Frontal cortex (tissue), 3 donors: ENCODE measurements at regions not wholly inside any gene's neighbourhood (a gene's known extent, or its start where the extent isn't known, plus 50 kb on each side); places are given as distances from the start of the nearest gene placed in this dataset.
A peak's percentile ranks its signal among the peaks of the same experiment; 100 is the strongest.
"Not testable (repeated sequence)": the region's sequence is repeated elsewhere in the genome, so short reads cannot be mapped to it uniquely, and the experiment has no call there.

Experiments
- DNase-seq, 2 donors: peaks; one replicate each; pipeline ENCODE4 v3.0.0; 2012; ENCODE audit warnings: low spot score in 2 of 2
- FAIRE-seq: peaks from 2 replicates; lab custom pipeline; 2012; peaks lifted over from hg19 to GRCh38; lab: Jason Lieb, UNC
- donor health status: control.
- donor health status: control.
- donor health status: control.

DNA sequence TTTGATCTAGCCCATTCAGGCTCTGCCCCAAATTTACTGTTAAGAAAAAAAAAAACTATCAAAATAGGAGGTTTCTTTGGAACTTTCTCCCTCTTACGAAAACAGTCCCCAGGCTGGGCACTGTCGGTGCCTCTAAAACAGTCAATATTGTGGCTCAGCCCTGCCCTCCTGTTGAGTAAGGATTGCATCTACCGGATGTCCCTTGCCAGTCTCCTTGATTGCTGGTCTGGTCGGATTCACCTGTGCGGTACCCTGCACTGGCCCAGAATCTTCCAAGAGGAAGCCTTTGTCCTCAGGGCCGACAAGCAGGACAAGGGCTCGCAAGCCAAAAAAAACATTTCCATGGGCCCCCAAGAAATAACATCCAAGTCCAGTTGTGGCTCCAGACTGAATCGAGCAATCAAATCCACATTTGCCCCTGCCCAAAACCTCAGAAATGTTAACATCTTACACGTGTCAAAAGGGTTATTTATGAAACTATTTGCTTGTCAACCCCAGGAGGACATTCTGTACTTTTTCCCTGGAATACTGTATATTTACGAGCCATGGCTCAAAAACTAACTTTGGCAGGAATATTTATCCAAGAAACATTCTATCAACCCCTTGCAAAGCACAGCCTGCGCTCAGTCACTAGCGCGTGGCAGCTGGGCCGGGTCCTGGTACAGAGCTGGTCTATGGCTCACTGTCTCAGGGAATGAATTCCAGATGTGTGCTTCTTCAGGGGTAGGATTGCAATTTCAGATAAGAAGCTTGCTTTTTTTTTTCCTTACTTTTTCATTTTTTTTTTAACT lies 129.2 kb upstream of the ADRA1B start:
- FAIRE-seq (no peak), DNase-seq (no peak)

DNA sequence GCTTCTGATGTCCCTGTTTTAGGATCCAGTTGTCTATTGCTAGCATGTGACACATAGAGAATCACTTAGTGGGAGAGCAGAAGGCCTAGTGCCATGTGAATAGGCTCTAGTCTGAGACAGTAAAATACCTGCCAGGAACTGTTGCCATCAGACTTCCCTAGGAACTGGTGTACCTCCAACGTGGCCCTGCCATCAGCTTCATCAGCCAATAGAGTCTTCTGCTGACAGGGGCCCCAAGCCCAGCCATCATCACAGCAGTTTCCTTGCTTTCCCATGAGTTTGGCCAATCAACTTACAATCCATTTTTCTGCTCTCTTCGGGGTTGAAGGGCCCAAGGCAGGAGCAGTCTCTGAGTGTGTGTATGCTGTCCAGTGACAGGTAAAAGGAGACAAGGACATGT lies 128.4 kb upstream of the ADRA1B start:
- no peak for DNase-seq
- FAIRE-seq = no peak

DNA sequence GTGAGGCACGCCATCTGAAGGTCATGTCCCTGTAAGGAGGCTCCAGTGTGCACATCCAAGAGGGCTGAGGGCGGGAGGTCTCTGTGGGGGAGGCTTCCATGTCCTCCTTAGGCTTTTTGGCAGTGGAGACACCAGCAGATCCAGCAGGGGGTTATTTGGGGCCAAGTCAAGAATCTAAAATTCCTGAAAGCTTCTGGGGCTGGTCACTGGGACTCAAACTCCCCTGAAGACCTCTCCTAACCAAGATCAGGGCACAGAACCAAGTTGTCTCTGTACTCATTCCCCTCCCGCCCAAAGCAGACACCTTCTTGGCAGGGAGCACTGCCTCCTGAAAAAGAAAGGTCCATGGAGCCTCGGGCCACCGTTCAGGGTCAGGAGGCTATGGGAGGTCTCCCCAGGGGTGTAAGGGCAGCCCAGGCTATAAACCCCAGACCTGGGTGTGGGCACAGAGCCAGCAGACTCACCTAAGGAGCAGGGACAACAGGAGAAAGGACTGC lies 127.4 kb upstream of the ADRA1B start:
- FAIRE-seq (no peak), DNase-seq (no peak)

DNA sequence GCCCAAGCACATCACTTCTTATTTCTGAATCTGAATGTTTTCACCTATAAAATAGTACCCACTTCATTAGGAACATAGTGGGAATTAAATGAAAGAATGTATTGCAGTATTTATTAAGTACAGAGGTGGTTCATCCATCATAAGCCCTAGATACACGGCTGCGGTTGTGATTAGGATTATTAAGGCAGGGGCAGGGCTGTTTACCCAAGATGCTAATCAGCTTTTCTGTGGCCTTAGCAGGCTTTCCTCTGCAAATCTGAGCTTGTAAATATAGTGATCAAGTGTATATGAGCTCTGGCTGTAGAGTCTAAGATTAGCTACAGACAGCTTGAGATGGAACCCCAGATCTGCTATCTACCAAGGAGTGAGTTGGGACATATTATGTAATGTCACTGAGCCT lies 124.1 kb upstream of the ADRA1B start:
- DNase-seq (no peak), FAIRE-seq (no peak)

DNA sequence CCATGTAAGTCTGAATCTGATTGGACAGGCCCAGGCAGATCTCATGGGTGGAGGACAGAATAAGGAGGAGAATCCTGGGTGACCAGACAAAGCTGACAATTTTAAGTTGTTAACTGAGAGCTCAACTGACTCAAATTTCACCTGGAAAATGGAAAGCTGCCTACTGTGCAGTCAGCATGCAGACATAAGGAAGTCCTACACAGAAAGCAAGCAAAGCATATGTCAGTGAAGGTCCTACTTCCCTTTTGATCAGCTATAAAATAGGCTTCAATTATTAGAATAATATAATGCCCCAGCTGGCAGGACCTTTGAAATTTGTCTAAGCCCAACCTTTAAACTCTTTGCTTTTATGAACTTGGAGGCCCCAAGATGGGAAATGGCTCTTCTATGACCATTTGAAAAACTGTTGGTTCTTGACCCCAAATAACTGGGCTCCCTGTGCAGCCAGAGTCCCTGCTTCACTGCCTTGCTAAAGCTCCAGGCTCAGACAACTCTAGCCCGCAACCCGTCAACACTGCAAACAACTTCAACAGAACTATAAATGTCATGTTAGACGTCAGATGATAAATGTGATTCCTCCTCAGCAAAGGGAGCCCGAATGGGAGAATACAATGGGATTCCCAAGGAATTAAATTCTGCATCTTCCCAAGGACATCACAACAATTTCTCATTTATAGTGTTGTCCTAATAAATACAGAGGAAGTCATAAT lies 118.9 kb upstream of the ADRA1B start:
- no peak for DNase-seq
- FAIRE-seq = no peak

DNA sequence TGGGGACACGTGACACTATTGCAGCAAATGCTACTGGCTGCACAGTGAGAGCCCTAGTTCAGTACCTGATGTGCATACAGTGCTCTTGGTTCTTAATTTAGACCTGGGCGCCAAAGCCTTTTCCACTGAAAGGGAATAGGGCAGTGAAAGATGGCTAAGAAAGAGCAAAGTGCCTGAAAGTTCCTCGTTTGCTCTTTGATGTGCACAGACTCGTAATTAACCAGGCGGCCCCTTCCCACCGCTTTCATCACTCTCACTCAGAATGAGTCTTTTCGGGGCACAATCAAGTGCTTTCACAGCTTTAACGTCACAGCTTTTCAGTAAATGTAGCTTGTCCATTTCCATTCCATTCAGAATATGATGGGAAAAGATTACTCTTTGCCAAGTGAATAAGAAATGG lies 116.6 kb upstream of the ADRA1B start:
- no peak for FAIRE-seq
- DNase-seq = no peak

DNA sequence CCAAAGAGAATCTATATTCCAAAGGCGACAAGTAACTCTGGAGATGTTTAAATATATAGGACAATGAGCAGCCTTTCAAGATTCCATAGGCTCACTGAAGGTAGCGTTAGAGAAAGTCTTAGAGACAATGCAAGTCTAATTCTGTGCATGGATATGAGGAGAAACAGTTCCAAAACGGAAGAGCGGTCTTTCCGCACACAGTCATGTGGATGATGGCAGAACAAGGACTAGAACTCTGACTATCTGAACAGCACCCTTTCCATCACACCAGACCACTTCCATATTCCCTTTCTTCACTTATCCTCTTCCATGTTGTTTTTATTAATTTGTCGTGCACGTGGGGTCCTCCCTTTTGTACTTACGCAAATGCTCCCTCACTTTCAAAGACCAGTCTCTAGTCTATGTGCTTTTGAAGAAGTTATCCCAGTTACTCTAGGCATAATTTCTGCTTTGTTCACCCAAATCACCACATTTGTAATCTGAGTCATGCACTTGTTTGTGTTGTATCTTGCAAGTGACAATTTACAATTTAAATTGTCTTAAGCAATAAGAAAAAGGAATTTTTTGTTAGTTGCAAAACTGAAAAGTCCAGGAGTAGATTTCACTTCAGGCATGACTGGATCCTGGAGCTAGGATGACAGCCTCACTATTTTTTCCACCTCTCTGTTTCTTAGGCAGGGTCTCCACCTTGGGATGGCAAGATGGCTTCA lies 116.0 kb upstream of the ADRA1B start:
- FAIRE-seq (no peak), DNase-seq (no peak)

DNA sequence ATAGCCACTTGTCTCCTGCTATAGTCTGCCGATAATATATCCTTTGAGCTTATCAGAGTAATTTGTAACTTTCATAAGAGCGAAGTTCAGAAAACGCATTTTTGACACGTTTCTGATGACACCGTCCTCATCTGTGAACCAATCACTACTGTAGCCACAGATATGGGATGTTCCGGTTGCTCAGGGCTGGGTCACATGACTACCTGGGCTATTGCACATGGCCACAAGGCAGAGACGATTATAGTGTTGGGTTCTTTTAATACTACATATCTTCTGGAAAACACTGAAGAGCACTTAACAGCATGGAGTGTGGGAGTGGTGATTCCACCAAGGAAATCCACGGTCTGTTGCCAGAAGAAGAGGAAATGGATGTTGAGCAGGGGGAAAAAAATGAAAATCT lies 115.0 kb upstream of the ADRA1B start:
- FAIRE-seq = no peak
- DNase-seq = no peak

DNA sequence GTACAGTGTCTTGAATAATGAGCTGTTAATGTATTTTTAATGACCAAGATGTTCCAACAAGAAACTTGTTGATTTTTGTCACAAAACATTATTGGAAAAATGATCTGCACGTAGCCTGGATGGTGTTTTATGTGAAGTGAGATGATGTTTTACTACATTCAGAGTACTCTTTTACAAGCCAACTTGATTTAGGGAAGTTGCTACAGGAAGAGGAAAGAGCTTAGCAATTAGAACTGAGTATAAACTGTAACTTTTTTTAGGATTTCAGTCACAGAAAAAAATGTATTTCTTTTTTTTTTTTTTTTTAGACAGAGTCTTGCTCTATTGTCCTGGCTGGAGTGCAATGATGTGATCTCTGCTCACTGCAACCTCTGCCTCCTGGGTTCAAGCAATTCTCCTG lies 113.6 kb upstream of the ADRA1B start:
- DNase-seq (no peak), FAIRE-seq (no peak)

DNA sequence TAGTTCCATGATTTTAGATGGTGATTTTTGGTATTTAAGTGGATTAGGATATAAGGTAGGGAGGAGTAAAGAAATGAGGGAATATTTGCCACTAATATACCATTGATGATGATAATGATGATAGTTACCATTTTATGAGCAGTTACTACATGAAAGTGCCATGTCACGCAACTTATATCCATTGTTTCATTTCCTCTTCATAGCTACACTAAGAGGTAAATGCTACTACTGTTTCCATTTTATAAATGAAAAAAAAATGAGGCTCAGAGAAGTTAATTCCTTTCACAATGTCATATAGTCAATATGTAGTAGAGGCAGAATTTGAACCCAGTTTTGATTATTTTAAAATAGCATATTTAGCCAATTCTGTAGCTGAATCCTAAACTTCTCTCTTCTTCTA lies 112.2 kb upstream of the ADRA1B start:
- no peak for DNase-seq
- no peak for FAIRE-seq

DNA sequence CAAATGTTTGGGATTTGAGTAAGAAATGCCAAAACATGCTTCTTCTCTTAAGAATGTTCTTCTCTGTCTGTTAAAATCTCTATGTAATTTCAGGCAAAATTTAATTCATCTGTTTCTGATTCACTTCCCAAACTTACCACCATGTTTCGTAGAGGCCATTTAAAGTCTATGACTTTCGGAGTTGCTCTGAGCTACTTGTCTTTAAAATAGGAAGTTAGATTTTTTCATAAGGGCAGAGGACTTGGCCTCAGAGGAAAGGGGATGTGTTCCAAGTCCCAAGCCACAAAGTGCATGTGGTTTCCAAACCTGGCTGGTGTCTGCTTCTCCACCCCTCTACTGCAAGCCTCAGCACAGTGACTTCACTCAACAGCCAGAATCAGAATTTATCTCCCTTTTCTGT lies 111.3 kb upstream of the ADRA1B start:
- DNase-seq (no peak), FAIRE-seq (no peak)

DNA sequence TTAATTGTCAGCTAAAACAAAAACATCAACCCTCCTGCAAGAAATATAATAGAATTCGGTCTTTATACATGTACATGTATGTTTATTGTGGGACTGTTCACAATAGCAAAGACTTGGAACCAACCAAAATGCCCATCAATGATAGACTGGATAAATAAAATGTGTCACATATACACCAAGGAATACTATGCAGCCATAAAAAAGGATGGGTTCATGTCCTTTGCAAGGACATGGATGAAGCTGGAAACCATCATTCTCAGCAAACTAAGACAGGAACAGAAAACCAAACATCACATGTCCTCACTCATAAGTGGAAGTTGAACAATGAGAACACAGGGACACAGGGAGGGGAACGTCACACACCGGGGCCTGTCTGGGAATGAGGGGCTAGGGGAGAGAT lies 109.1 kb upstream of the ADRA1B start:
- not testable (repeated sequence) for DNase-seq, FAIRE-seq

DNA sequence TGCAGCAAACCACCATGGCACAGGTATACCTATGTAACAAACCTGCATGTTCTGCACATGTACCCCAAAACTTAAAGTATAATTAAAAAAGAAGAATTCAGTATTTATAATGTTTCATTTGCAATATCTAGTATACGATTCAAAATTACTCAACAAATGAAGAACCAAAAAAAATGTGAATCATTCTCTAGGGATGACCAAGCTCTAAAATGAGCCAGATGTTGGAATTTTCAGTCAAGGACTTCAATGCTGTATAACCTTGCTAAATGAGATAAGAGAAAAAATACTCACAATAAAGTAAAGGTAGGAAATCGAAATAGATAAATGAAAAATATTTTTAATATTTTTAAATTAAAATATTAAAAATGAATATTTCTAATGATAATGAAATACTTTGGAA lies 108.7 kb upstream of the ADRA1B start:
- FAIRE-seq = peak; percentile 87
- no peak for DNase-seq

DNA sequence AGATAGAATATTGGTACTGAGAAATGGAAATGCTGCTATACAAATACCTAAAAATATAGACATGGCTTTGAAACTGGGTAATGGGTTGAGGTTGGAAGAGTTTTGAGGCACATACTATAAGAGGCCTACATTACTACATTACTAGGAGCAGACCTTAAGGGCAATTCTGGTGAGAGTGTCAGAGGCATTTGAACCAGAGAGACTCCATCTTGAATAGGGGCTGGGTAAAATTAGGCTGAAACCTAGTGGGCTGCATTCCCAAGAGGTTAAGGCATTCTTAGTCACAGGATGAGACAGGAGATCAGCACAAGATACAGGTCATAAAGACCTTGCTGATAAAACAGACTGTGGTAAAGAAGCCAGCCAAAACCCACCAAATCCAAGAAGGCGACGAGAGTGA lies 104.6 kb upstream of the ADRA1B start:
- DNase-seq (no peak), FAIRE-seq (no peak)

DNA sequence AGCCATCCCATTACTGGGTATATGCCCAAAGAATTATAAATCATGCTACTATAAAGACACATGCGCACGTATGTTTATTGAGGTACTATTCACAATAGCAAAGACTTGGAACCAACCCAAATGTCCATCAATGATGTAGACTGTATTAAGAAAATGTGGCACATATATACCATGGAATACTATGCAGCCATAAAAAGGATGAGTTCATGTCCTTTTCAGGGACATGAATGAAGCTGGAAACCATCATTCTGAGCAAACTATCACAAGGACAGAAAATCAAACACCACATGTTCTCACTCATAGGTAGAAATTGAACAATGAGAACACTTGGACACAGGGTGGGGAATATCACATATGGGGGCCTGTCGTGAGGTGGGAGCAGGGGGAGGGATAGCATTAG lies 103.5 kb upstream of the ADRA1B start:
- FAIRE-seq, DNase-seq: not testable (repeated sequence)

DNA sequence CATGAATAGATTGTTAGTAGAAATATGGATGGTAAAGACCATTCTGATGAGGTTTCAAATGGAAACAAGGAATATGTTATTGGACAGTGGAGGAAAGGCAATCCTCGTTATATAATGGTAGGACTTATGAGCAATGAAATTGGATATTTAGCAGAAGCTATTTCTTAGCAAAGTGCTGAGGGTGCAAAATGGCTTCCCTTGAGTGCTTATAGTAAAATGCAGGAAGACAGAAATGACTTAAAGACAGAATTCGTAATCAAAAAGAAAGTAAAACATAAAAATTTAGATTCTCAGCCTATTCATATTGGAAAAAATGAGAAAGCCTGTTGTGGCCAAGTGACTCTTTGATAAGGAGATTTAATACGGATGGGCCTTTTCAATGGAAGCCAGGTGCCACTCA lies 102.1 kb upstream of the ADRA1B start:
- FAIRE-seq = no peak
- no peak for DNase-seq

DNA sequence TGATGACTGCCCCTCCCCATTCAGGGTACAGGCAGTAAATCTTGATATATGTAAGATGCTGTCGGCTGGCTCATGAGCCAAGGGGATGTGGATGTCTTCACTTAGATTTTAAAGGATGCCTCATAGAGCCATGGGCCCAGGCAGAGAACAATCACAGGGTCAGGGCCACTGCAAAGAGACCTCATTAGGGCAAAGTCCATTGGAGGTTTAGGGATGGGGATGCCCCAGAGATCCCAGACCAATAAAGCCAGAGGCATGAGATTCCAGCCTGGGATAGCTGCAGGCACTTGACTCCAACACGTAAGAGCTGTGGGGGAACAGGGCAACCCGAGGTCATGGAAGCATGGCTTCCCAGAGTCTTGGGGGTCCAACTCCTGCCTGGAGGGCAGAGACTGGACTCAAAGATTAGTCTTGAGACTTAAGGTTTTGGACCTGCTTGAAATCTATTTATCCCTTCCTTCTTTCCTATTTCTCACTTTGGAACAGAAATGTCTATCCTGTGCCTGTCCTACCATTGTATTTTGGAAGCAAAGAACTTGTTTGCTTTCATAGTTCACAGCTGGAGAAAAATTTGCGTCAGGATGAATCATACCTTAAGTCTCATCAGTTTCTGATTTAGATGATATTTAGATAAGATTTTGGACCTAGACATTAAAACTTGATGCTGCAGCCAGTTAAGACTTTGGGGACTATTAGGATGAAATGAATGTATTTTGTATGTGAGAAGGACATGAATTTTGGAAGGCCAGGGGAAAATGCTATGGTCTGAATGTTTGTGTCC lies 101.3 kb upstream of the ADRA1B start:
- DNase-seq (no peak), FAIRE-seq (no peak)

DNA sequence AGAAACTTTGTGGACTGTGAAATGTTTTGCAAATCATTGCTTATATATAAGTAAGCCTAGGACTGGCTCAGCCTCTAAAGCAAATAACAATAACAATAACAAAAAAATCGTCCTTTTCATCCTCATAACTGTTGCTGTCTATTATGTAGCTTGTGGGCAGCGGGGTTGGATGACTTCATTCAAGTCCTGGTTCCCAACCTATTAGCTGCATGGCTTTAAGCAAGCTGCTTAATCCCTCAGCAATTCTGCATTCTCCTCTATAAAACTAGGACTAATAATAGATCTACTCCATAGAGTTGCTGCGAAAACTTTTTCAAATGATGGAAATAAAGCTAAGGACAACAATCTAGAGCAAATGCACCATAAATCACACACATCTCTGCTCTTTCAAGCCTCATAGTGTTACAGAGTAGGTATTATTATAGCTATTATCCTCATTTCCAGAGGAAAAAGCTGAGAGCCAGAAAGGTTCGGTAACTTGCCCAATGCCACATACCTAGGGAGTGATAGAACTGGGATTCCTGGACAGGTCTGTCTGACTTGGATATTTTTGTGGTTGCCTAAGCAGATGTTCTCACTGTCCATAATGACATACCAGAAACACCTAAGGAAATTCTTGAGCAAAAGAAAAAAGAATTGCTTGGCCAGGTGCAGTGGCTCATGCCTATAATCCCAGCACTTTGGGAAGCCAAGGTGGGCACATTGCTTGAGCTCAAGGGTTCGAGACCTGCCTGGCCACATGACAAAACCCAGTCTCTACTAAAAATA lies 98.8 kb upstream of the ADRA1B start:
- no peak for DNase-seq
- FAIRE-seq = no peak
